ENCODE measurements at regions not wholly inside any gene's neighbourhood (a gene's known extent, or its start where the extent isn't known, plus 50 kb on each side); places are given as distances from the start of the nearest gene placed in this dataset.

DNA sequence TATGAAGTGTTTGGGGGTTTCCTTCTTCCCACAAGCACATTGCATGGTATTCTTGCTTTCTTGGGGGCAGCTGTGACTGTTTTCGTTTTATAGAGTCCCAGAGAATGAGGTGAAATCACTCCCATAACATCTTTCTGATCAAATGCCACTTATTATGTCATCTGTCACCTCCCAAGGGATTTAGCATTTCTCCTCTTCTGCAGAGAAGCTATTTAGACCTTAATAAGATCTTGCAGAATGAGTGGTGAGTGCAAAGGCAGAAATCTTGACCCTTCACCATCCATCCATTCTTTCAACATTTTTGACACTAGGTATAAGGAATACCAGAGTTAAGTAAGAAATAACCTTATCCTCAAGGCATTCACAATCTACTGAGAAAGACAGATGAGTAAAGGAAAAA lies 318.6 kb upstream of the POU3F1 start:
- H3K9me3 ChIP-seq (ENCODE audit: control insufficient read depth, insufficient read depth, low read length), result no peaks in the 10 kb centered on the region
- H3K4me3 ChIP-seq (ENCODE audit: low read length), result no peak overlapping the region
- H3K27me3 ChIP-seq (ENCODE audit: control insufficient read depth, low read length), result peaks cover 9% of the 10 kb centered on the region
- H3K4me2 ChIP-seq (ENCODE audit: low read length), result no peak overlapping the region
- H3K27ac ChIP-seq (ENCODE audit: low read depth, low read length), result no peak overlapping the region
- no peak for TF ChIP-seq CTCF (IDR thresholded peaks at IDR 0.05; ENCODE audit: low read depth, low read length, poor library complexity, severe bottlenecking)
- no peak for TF ChIP-seq EZH2phosphoT487 (IDR thresholded peaks at IDR 0.05; ENCODE audit: borderline replicate concordance, low read length)
- H4K20me1 ChIP-seq (ENCODE audit: control insufficient read depth, insufficient read depth, low read depth, low read length), result no peaks in the 10 kb centered on the region
- H3K36me3 ChIP-seq (ENCODE audit: control insufficient read depth, low read length), result no peaks in the 10 kb centered on the region
- no peaks in the 10 kb centered on the region for H3F3A ChIP-seq (ENCODE audit: control insufficient read depth, insufficient read depth)
- no peaks in the 10 kb centered on the region for H3K4me1 ChIP-seq (ENCODE audit: control insufficient read depth, low read length)
- no peaks in the 10 kb centered on the region for H3K9me2 ChIP-seq (replicated peaks; ENCODE audit: control insufficient read depth, low read length)
- H3K79me2 ChIP-seq (ENCODE audit: control insufficient read depth, low read length), result no peaks in the 10 kb centered on the region

- Histone ChIP-seq H3K4me3 (ENCODE audit: low read length) (no peak overlapping the region), H3K9me2 (replicated peaks; ENCODE audit: control insufficient read depth, low read length) (no peaks in the 10 kb centered on the region)
- TF ChIP-seq CTCF (IDR thresholded peaks at IDR 0.05; ENCODE audit: low read depth, low read length, poor library complexity, severe bottlenecking), result no peak
- TF ChIP-seq EZH2phosphoT487 (IDR thresholded peaks at IDR 0.05; ENCODE audit: borderline replicate concordance, low read length), result no peak
Measured at GRCh38 chr1:38361566-38361965, 315.0 kb upstream of the POU3F1 start.

DNA sequence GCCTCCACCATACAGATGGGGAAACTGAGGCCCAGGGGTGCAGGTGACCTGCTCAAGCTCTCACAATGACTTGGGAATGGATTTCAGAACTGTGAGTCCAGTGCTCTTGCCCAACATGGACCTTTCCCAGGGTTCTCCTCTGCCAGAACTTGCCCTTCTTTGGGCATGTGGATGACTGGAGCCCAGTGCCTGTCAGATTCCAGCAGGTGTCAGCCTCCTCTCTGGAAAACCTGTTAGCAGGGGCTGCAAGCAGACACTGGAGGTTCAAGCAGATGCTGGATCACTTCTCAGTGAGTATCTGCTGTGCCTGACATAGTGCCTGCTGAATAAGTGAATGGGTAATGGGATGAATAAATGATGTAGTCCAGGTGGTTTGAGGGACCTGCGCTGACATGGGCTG lies 314.2 kb upstream of the POU3F1 start:
- H3K36me3 ChIP-seq (ENCODE audit: control insufficient read depth, low read length), result no peaks in the 10 kb centered on the region
- no peaks in the 10 kb centered on the region for H4K20me1 ChIP-seq (ENCODE audit: control insufficient read depth, insufficient read depth, low read depth, low read length)
- H3K4me2 ChIP-seq (ENCODE audit: low read length), result no peak overlapping the region
- H3K79me2 ChIP-seq (ENCODE audit: control insufficient read depth, low read length), result no peaks in the 10 kb centered on the region
- no peaks in the 10 kb centered on the region for H3K9me3 ChIP-seq (ENCODE audit: control insufficient read depth, insufficient read depth, low read length)
- no peaks in the 10 kb centered on the region for H3K4me1 ChIP-seq (ENCODE audit: control insufficient read depth, low read length)
- H3K4me3 ChIP-seq (ENCODE audit: low read length), result no peak overlapping the region
- H3K27me3 ChIP-seq (ENCODE audit: control insufficient read depth, low read length), result peaks cover 6% of the 10 kb centered on the region; the same call in 1 of the 2 replicates
- TF ChIP-seq EZH2phosphoT487 (IDR thresholded peaks at IDR 0.05; ENCODE audit: borderline replicate concordance, low read length), result no peak
- H3K9me2 ChIP-seq (replicated peaks; ENCODE audit: control insufficient read depth, low read length), result no peaks in the 10 kb centered on the region
- no peaks in the 10 kb centered on the region for H3F3A ChIP-seq (ENCODE audit: control insufficient read depth, insufficient read depth)
- H3K27ac ChIP-seq (ENCODE audit: low read depth, low read length), result no peak overlapping the region

More at GRCh38 chr1:38361566-38361965, 315.0 kb upstream of the POU3F1 start:
- H3K79me2 ChIP-seq (ENCODE audit: control insufficient read depth, low read length), result no peaks in the 10 kb centered on the region
- no peak overlapping the region for H3K27ac ChIP-seq (ENCODE audit: low read depth, low read length)
- H3K4me2 ChIP-seq (ENCODE audit: low read length), result no peak overlapping the region
- H3K4me1 ChIP-seq (ENCODE audit: control insufficient read depth, low read length), result no peaks in the 10 kb centered on the region
- peaks cover 6% of the 10 kb centered on the region for H3K27me3 ChIP-seq (ENCODE audit: control insufficient read depth, low read length)
- H3K36me3 ChIP-seq (ENCODE audit: control insufficient read depth, low read length), result no peaks in the 10 kb centered on the region
- H3F3A ChIP-seq (ENCODE audit: control insufficient read depth, insufficient read depth), result no peaks in the 10 kb centered on the region
- H4K20me1 ChIP-seq (ENCODE audit: control insufficient read depth, insufficient read depth, low read depth, low read length), result no peaks in the 10 kb centered on the region
- no peaks in the 10 kb centered on the region for H3K9me3 ChIP-seq (ENCODE audit: control insufficient read depth, insufficient read depth, low read length)

DNA sequence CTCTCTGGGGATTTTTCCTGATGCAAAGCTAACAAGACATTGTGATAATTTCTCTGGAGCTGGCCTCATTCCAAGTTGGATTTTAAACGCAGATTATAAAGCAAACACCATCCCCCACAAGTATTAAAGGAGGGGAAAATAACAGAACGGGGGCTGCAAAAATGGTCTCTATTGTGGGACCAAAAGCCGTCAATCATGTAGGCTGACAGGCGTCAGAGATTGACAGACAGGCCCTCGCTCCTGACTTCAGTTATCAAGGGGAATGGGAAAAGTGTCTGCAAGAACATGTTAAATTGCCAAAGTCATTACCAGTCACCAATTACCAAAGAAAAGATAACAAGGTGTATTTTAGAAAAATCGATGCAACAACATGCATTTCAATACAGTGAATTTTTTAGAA lies 307.4 kb upstream of the POU3F1 start:
- no peaks in the 10 kb centered on the region for H3K4me1 ChIP-seq (ENCODE audit: control insufficient read depth, low read length)
- no peaks in the 10 kb centered on the region for H4K20me1 ChIP-seq (ENCODE audit: control insufficient read depth, insufficient read depth, low read depth, low read length)
- no peaks in the 10 kb centered on the region; the same call in 1 of the 2 replicates for H3K27me3 ChIP-seq (ENCODE audit: control insufficient read depth, low read length)
- H3F3A ChIP-seq (ENCODE audit: control insufficient read depth, insufficient read depth), result no peaks in the 10 kb centered on the region
- H3K36me3 ChIP-seq (ENCODE audit: control insufficient read depth, low read length), result no peaks in the 10 kb centered on the region
- H3K27ac ChIP-seq (ENCODE audit: low read depth, low read length), result no peak overlapping the region
- no peak for TF ChIP-seq CTCF (IDR thresholded peaks at IDR 0.05; ENCODE audit: low read depth, low read length, poor library complexity, severe bottlenecking)
- no peak for TF ChIP-seq EZH2phosphoT487 (IDR thresholded peaks at IDR 0.05; ENCODE audit: borderline replicate concordance, low read length)
- H3K79me2 ChIP-seq (ENCODE audit: control insufficient read depth, low read length), result no peaks in the 10 kb centered on the region
- no peaks in the 10 kb centered on the region for H3K9me3 ChIP-seq (ENCODE audit: control insufficient read depth, insufficient read depth, low read length)
- H3K9me2 ChIP-seq (replicated peaks; ENCODE audit: control insufficient read depth, low read length), result no peaks in the 10 kb centered on the region
- no peak overlapping the region for H3K4me2 ChIP-seq (ENCODE audit: low read length)
- no peak overlapping the region for H3K4me3 ChIP-seq (ENCODE audit: low read length)

Measured in DOHH2 (cell line).